ENCODE measurements at regions not wholly inside any gene's neighbourhood (a gene's known extent, or its start where the extent isn't known, plus 50 kb on each side); places are given as distances from the start of the nearest gene placed in this dataset.
"Not testable (repeated sequence)": the region's sequence is repeated elsewhere in the genome, so short reads cannot be mapped to it uniquely, and the experiment has no call there.

DNA sequence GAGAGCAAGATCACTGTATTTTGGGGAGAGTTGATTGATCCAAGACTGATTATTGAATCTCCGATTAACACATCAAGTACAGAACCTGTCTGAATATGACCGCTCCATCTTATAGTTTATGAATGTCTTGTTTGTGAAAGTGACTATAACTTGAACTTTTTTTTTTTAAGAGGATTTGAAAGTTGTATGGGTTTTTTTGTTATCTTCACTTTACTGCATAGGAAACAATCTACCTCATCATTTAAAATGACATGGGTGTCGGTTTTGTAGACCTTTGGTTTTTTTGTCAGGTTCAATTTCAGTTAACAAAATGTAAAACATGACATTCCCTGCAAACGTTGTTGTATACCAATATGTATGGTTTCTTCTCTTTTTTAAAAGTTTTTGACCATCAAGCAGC is 103.0 kb upstream of the NUDT6 start:
- in situ Hi-C loops (cut with MboI; ENCODE audit: low sequenced_read_pairs) = no loop called here

GRCh38 chr4:123026015-123026414 is 103.6 kb upstream of the NUDT6 start:
- in situ Hi-C loops (cut with MboI; ENCODE audit: low sequenced_read_pairs) = not testable (repeated sequence)

- in situ Hi-C loops (cut with MboI; ENCODE audit: low sequenced_read_pairs) = no loop called here
Observed at GRCh38 chr4:123031664-123032063, 109.3 kb upstream of the NUDT6 start.

- in situ Hi-C loops (cut with MboI; ENCODE audit: low sequenced_read_pairs) = no loop called here
Observed at GRCh38 chr4:123034023-123034422, 111.6 kb upstream of the NUDT6 start.

GRCh38 chr4:123035239-123035638 is 112.8 kb upstream of the NUDT6 start:
- in situ Hi-C loops (cut with MboI; ENCODE audit: low sequenced_read_pairs) = no loop called here

- in situ Hi-C loops (cut with MboI; ENCODE audit: low sequenced_read_pairs) = no loop called here
Observed at GRCh38 chr4:123037804-123038203, 115.4 kb upstream of the NUDT6 start.

DNA sequence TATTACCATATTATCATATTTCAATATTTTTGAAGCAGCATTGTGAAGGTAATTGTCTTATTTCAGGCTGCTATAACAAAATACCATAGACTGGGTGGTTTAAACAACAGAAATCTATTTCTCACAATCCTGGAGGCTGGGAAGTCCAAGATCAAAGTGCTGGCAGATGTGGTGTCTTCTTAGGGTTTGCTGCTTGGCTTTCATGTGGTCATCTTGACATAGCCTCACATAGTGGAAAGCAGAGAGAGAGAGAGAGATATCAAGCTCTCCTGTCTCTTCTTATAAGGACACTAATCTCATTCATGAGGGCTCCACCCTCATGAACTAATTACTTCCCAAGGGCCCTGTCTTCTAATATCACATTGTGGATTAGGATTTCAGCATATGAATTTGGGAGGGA is 119.7 kb upstream of the NUDT6 start:
- in situ Hi-C loops (cut with MboI; ENCODE audit: low sequenced_read_pairs) = no loop called here

- in situ Hi-C loops (cut with MboI; ENCODE audit: low sequenced_read_pairs) = no loop called here
Observed at GRCh38 chr4:123043013-123043412, 120.6 kb upstream of the NUDT6 start.

- in situ Hi-C loops (cut with MboI; ENCODE audit: low sequenced_read_pairs) = no loop called here
Observed at GRCh38 chr4:123043793-123044425, 121.5 kb upstream of the NUDT6 start.

DNA sequence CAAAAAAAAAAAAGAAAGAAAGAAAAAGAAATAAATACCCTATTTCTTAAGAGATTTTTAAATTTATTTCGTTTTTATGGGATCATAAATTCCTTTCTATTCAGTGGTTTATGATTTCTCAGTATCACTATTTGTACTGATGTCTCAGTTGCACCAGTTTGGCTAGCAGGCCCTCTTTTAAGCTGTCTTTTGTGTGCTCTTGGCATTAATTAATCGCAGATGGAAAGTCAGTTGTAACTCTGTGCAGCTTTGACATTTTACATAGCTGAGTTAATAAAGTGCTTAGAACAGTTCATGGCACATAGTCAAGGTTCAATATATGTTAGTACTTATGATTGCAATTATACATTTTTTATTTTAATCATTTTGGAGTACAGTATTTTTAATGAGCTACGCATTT is 123.7 kb upstream of the NUDT6 start:
- in situ Hi-C loops (cut with MboI; ENCODE audit: low sequenced_read_pairs) = no loop called here

DNA sequence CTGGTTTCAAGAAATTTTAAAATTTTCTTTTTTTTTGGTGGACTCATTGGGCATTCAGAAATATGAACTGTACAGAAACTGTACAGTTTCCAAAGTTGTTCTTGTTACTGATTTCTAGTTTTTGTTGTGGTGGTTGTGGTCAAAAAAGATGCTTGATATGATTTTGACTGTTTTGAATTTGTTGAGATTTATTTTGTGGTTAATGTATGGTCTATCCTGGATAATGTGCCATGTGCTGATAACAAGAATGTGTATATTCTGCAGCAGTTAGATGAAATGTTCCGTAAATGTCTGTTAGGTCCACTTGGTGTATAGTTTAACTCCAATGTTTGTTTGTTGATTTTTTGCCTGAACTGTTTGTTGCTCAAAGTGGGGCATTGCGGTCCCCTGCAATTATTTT is 127.6 kb upstream of the NUDT6 start:
- in situ Hi-C loops (cut with MboI; ENCODE audit: low sequenced_read_pairs) = no loop called here

GRCh38 chr4:123052007-123052406 is 129.6 kb upstream of the NUDT6 start:
- in situ Hi-C loops (cut with MboI; ENCODE audit: low sequenced_read_pairs) = no loop called here

GRCh38 chr4:123055943-123056342 is 133.5 kb upstream of the NUDT6 start:
- in situ Hi-C loops (cut with MboI; ENCODE audit: low sequenced_read_pairs) = no loop called here

- in situ Hi-C loops (cut with MboI; ENCODE audit: low sequenced_read_pairs) = no loop called here
Observed at GRCh38 chr4:123060039-123060770, 137.8 kb upstream of the NUDT6 start.

GRCh38 chr4:123064390-123064789 is 142.0 kb upstream of the NUDT6 start:
- in situ Hi-C loops (cut with MboI; ENCODE audit: low sequenced_read_pairs) = no loop called here

GRCh38 chr4:123068081-123068480 is 145.7 kb upstream of the NUDT6 start:
- in situ Hi-C loops (cut with MboI; ENCODE audit: low sequenced_read_pairs) = no loop called here

GRCh38 chr4:123072060-123072459 is 149.7 kb upstream of the NUDT6 start:
- in situ Hi-C loops (cut with MboI; ENCODE audit: low sequenced_read_pairs) = no loop called here

DNA sequence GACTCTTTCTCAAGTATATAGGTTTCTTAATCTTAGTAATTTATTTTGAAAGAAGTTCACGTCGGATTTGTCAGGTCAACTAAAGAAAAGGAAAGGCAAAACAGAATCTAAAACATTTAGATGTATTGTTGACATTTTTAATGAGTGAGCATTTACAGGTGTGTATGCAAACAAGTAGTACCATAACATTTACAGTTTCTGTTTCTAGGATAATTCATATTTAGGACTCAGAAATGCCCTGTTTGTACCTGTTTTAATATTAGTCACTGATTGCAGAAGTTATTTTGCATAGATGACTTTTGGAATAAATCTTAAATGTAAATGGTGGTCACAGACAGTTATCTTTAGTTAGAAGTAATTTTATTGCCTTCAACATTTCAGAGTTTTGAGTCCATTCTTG is 151.3 kb upstream of the NUDT6 start:
- in situ Hi-C loops (cut with MboI; ENCODE audit: low sequenced_read_pairs) = no loop called here

DNA sequence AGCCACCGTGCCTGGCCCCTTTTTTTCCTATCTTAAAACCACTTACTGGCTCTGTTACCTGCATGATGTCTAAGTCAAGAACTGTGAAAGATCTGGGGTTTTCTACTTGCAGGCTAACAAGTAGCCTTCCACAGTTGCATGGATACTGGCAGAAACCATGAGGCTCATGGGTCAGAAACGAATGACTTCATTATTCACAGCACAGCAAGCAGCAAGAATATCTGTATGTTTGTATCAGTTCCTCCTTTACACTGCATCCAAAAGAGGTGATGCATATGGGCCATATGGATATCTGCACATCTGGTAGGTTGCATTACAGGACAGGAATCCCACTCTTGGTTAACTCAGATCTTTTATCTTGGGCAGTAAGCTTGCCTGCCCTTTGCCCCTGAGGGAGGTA is 154.9 kb upstream of the NUDT6 start:
- in situ Hi-C loops (cut with MboI; ENCODE audit: low sequenced_read_pairs) = loop anchor here (25.0 kb wide), 1 partner anchor 315 kb away; no protein-coding TSS in a partner anchor

DNA sequence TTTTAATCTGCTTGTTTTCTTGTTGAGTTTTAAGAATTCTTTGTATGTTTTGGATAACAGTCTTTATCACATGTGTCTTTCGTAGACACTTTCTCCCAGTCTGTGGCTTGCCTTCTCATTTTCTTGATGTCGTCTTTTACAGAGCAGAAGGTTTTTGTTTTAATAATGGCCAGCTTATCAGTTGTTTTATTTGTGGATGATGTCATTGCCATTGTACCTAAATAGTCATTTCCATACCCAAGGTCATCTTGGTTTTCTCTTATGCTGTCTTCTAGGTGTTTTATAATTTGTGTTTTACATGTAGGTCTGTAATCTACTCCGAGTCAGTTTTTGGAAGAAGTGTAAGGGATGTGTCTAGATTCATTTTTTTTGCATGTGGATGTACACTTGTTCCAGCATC is 159.6 kb upstream of the NUDT6 start:
- in situ Hi-C loops (cut with MboI; ENCODE audit: low sequenced_read_pairs) = loop anchor here (25.0 kb wide), 1 partner anchor 320 kb away; no protein-coding TSS in a partner anchor

DNA sequence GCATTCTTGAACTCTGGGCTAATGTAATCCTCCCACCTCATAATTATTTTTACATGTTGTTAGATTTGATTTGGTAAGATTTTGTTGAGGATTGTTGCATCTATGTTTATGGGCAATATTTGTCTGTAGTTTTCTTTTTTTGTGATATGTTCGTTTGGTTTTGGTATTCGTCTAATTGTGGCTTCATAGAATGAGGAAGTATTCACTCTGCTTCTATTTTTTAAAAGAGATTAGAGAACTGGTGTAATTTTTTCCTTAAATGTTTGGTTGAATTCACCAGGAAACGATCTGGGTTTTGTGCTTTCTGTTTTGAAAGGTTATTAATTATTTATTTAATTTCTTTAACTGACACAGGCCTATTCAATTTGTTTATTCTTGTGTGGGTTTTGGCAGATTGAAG is 161.2 kb upstream of the NUDT6 start:
- in situ Hi-C loops (cut with MboI; ENCODE audit: low sequenced_read_pairs) = loop anchor here (25.0 kb wide), 1 partner anchor 321 kb away; no protein-coding TSS in a partner anchor

DNA sequence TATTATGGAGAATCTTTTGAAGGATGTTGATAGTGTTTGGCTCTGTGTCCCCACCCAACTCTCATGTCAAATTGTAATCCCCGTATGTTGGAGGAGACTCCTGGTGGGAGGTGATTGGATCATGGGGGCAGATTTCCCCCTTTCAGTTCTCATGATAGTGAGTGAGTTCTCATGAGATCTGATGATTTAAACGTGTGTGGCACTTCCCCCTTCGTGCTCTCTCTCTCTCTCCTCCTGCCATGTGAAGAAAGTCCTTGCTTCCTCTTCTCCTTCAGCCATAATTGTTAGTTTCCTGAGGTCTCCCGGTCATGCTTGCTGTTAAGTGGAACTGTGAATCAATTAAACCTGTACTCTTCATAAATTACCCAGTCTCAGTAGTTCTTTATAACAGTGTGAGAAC is 166.1 kb upstream of the NUDT6 start:
- in situ Hi-C loops (cut with MboI; ENCODE audit: low sequenced_read_pairs) = loop anchor here (25.0 kb wide), 1 partner anchor 326 kb away; no protein-coding TSS in a partner anchor

Data from HL-60/S4 (cell line).